SK-N-MC (cell line): ENCODE measurements at regions not wholly inside any gene's neighbourhood (a gene's known extent, or its start where the extent isn't known, plus 50 kb on each side); places are given as distances from the start of the nearest gene placed in this dataset.

ENCODE experiments used
- EZH2 ChIP-seq: fragments of 200-600 bp; sonication (generic); IDR thresholded peaks from one replicate; pipeline ENCODE4 v1.6.1; 2017; ENCODE audit warnings: antibody characterized with exemption
- POLR2AphosphoS5 ChIP-seq: IDR thresholded peaks from 2 replicates; pipeline ENCODE4 v1.6.1; 2012; ENCODE audit warnings: mild to moderate bottlenecking, low read depth, low read length, borderline replicate concordance

DNA sequence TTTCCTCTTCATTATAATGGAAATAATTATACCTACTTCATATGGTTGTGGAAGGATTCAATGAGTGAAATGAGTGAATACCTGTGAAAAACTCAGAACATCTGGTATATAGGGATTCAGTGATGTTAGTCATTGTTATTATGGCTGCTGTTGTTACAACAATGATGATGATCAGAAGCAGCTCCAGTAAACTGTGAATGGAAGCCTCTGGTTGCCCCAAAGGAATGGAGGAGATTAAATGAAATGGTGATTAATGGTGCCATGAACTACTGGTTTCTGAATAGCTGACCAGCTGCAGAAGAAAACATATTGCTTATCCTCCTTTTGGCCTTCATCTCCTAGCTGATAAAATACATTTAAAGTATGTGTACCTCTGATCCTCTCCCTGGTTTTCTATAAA, 372.0 kb downstream of the ARHGEF28 start:
- TF ChIP-seq EZH2 (no peak), POLR2AphosphoS5 (no peak)
